H9 (cell line): ENCODE measurements at regions not wholly inside any gene's neighbourhood (a gene's known extent, or its start where the extent isn't known, plus 50 kb on each side); places are given as distances from the start of the nearest gene placed in this dataset.
A peak's percentile ranks its signal among the peaks of the same experiment; 100 is the strongest.

Experiments
- DNase-seq: peaks from one replicate; pipeline ENCODE4 v3.0.0-alpha.2; 2017
- H2AFZ ChIP-seq: one replicate; pipeline ENCODE4 v1.6.1; 2013; ENCODE audit warnings: mild to moderate bottlenecking, low read length, control low read depth, moderate library complexity
- H2AK5ac ChIP-seq: 2 replicates; pipeline ENCODE4 v1.6.1; 2013; ENCODE audit warnings: low read length, control low read depth, mixed read lengths; ENCODE audit not compliant: insufficient read length
- H2BK120ac ChIP-seq: one replicate; pipeline ENCODE4 v1.6.1; 2013; ENCODE audit warnings: low read depth, mild to moderate bottlenecking, low read length, control low read depth, inconsistent platforms; ENCODE audit not compliant: poor library complexity, severe bottlenecking
- H2BK12ac ChIP-seq: 2 replicates; pipeline ENCODE4 v1.6.1; 2013; ENCODE audit warnings: low read length, control low read depth, mixed read lengths, low read depth; ENCODE audit not compliant: insufficient read length
- H2BK15ac ChIP-seq: 2 replicates; pipeline ENCODE4 v1.6.1; 2013; ENCODE audit warnings: low read depth, low read length, control low read depth
- H2BK20ac ChIP-seq: one replicate; pipeline ENCODE4 v1.6.1; 2013; ENCODE audit warnings: low read depth, mild to moderate bottlenecking, low read length, control low read depth, inconsistent platforms; ENCODE audit not compliant: poor library complexity, severe bottlenecking
- H2BK5ac ChIP-seq: 2 replicates; pipeline ENCODE4 v1.6.1; 2013; ENCODE audit warnings: low read length, control low read depth, mixed read lengths; ENCODE audit not compliant: insufficient read length
- H3K14ac ChIP-seq: 2 replicates; pipeline ENCODE4 v1.6.1; 2013; ENCODE audit warnings: low read length, control low read depth; ENCODE audit not compliant: insufficient read depth
- H3K18ac ChIP-seq: 2 replicates; pipeline ENCODE4 v1.6.1; 2013; ENCODE audit warnings: low read depth, mild to moderate bottlenecking, mixed read lengths, low read length, control low read depth; ENCODE audit not compliant: insufficient read length
- H3K23ac ChIP-seq: 2 replicates; pipeline ENCODE4 v1.6.1; 2013; ENCODE audit warnings: low read length, control low read depth, mixed read lengths, low read depth; ENCODE audit not compliant: insufficient read length
- H3K23me2 ChIP-seq: 2 replicates; pipeline ENCODE4 v1.6.1; 2013; ENCODE audit warnings: low read depth, mild to moderate bottlenecking, mixed read lengths, low read length, control low read depth; ENCODE audit not compliant: insufficient read length, poor library complexity, severe bottlenecking
- H3K27ac ChIP-seq: 2 replicates; pipeline ENCODE4 v1.5.1; 2013; ENCODE audit warnings: low read length, control low read depth, mixed read lengths, low read depth; ENCODE audit not compliant: insufficient read length
- H3K27me3 ChIP-seq: 2 replicates; pipeline ENCODE4 v1.6.1; 2013; ENCODE audit warnings: low read length, control low read depth, inconsistent platforms; ENCODE audit not compliant: insufficient read depth
- H3K4ac ChIP-seq: 2 replicates; pipeline ENCODE4 v1.6.1; 2013; ENCODE audit warnings: low read depth, mild to moderate bottlenecking, control low read depth, inconsistent platforms, low read length, moderate library complexity
- H3K4me1 ChIP-seq: 2 replicates; pipeline ENCODE4 v1.6.1; 2013; ENCODE audit warnings: low read length, control low read depth, inconsistent platforms; ENCODE audit not compliant: insufficient read depth
- H3K4me2 ChIP-seq: 2 replicates; pipeline ENCODE4 v1.6.1; 2013; ENCODE audit warnings: low read length, control low read depth, mixed read lengths; ENCODE audit not compliant: insufficient read length, insufficient read depth
- H3K56ac ChIP-seq: 2 replicates; pipeline ENCODE4 v1.6.1; 2013; ENCODE audit warnings: low read depth, mild to moderate bottlenecking, mixed read lengths, low read length, control low read depth; ENCODE audit not compliant: insufficient read length
- H3K79me1 ChIP-seq: 2 replicates; pipeline ENCODE4 v1.6.1; 2013; ENCODE audit warnings: low read depth, mild to moderate bottlenecking, moderate library complexity, low read length, control low read depth, inconsistent platforms; ENCODE audit not compliant: insufficient read depth, poor library complexity, severe bottlenecking
- H3K79me2 ChIP-seq: 2 replicates; pipeline ENCODE4 v1.6.1; 2013; ENCODE audit warnings: low read length, control low read depth, inconsistent platforms; ENCODE audit not compliant: insufficient read depth
- H3K9ac ChIP-seq: 2 replicates; pipeline ENCODE4 v1.6.1; 2013; ENCODE audit warnings: low read length, control low read depth, mixed read lengths; ENCODE audit not compliant: insufficient read length; ENCODE audit errors: extremely low read depth
- H3K9me3 ChIP-seq: one replicate; pipeline ENCODE4 v1.6.1; 2013; ENCODE audit warnings: low read depth, low read length, inconsistent platforms; ENCODE audit not compliant: control insufficient read depth
- H3T11ph ChIP-seq: one replicate; pipeline ENCODE4 v1.6.1; 2013; ENCODE audit warnings: mild to moderate bottlenecking, low read length, control low read depth, inconsistent platforms
- H4K20me1 ChIP-seq: one replicate; pipeline ENCODE4 v1.6.1; 2013; ENCODE audit not compliant: control insufficient read depth, insufficient read length, insufficient read depth
- H4K5ac ChIP-seq: 2 replicates; pipeline ENCODE4 v1.6.1; 2013; ENCODE audit warnings: low read depth, mild to moderate bottlenecking, mixed read lengths, low read length, control low read depth; ENCODE audit not compliant: insufficient read length
- H4K8ac ChIP-seq: replicated peaks from 2 replicates; pipeline ENCODE4 v1.6.1; 2013; ENCODE audit warnings: low read length, control low read depth, mixed read lengths, low read depth; ENCODE audit not compliant: insufficient read length
- H4K91ac ChIP-seq: 2 replicates; pipeline ENCODE4 v1.6.1; 2013; ENCODE audit warnings: low read depth, mild to moderate bottlenecking, moderate library complexity, mixed read lengths, low read length, control low read depth; ENCODE audit not compliant: insufficient read length
- H3K27ac Mint-ChIP-seq, 3 experiments: 2 replicates in 2 of 3; 3 replicates in 1 of 3; pipeline ENCODE4 v1.8.0; 2020 to 2021; ENCODE audit warnings: mixed read lengths in 3 of 3, mild to moderate bottlenecking in 1 of 3, moderate library complexity in 1 of 3
- H3K27me3 Mint-ChIP-seq: 2 replicates; pipeline ENCODE4 v1.8.0; 2021; ENCODE audit warnings: low read depth, mild to moderate bottlenecking, moderate library complexity, mixed read lengths
- H3K36me3 Mint-ChIP-seq, 3 experiments: 2 replicates in 2 of 3; 3 replicates in 1 of 3; pipeline ENCODE4 v1.8.0; 2020 to 2021; ENCODE audit warnings: low read depth in 3 of 3, mixed read lengths in 3 of 3; ENCODE audit not compliant: insufficient read depth in 1 of 3
- H3K4me1 Mint-ChIP-seq, 2 experiments: 2 replicates each; pipeline ENCODE4 v1.8.0; 2020; ENCODE audit warnings: mixed read lengths in 2 of 2
- H3K4me3 Mint-ChIP-seq, 2 experiments: 2 replicates in 1 of 2; 3 replicates in 1 of 2; pipeline ENCODE4 v1.8.0; 2020 to 2021; ENCODE audit warnings: mild to moderate bottlenecking in 2 of 2, mixed read lengths in 2 of 2, moderate library complexity in 1 of 2
- H3K9me3 Mint-ChIP-seq, 2 experiments: 2 replicates in 1 of 2; 3 replicates in 1 of 2; pipeline ENCODE4 v1.8.0; 2020; ENCODE audit warnings: mild to moderate bottlenecking in 2 of 2, mixed read lengths in 2 of 2, moderate library complexity in 1 of 2
- WGBS: extraction: QIAGEN DNeasy Blood & Tissue Kit; methylation state at CpG from one replicate; pipeline ENCODE4 v1.1.7; 2013; ENCODE audit warnings: missing lambda C conversion rate, low lambda C conversion rate, mixed read lengths; ENCODE audit not compliant: insufficient read length; ENCODE audit errors: extremely low coverage; 5-methylcytosine and 5-hydroxymethylcytosine counted together
- TF ChIP-seq, protein P1 (sequence below): fragments of 200-600 bp; sonication (generic); conservative IDR thresholded peaks from 3 replicates; pipeline ENCODE4 v1.8.0; 2021; ENCODE audit warnings: antibody characterized with exemption, mild to moderate bottlenecking

- H3K18ac ChIP-seq, result no peak overlapping the region
- no peak overlapping the region for H4K5ac ChIP-seq
- H3K4me3 Mint-ChIP-seq, result no peak overlapping the region
- H3K36me3 Mint-ChIP-seq, result peaks cover 0 to 18% (median 8%) of the 10 kb centered on the region in 3 experiments; a peak in 5 of 7 replicates
- peaks cover 3% of the 10 kb centered on the region for H3K23me2 ChIP-seq
- no peaks in the 10 kb centered on the region for H4K20me1 ChIP-seq
- no peak overlapping the region for H3K27ac ChIP-seq
- TF ChIP-seq, protein P1, sequence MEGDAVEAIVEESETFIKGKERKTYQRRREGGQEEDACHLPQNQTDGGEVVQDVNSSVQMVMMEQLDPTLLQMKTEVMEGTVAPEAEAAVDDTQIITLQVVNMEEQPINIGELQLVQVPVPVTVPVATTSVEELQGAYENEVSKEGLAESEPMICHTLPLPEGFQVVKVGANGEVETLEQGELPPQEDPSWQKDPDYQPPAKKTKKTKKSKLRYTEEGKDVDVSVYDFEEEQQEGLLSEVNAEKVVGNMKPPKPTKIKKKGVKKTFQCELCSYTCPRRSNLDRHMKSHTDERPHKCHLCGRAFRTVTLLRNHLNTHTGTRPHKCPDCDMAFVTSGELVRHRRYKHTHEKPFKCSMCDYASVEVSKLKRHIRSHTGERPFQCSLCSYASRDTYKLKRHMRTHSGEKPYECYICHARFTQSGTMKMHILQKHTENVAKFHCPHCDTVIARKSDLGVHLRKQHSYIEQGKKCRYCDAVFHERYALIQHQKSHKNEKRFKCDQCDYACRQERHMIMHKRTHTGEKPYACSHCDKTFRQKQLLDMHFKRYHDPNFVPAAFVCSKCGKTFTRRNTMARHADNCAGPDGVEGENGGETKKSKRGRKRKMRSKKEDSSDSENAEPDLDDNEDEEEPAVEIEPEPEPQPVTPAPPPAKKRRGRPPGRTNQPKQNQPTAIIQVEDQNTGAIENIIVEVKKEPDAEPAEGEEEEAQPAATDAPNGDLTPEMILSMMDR, result no peak
- H3K27me3 Mint-ChIP-seq, result no peaks in the 10 kb centered on the region; the same call in 1 of the 2 replicates
- no peak overlapping the region for H2BK12ac ChIP-seq
- H4K8ac ChIP-seq, result no peak overlapping the region
- H2BK120ac ChIP-seq, result no peak overlapping the region
- DNase-seq, result peak; percentile 47
- no peak overlapping the region for H2BK20ac ChIP-seq
- H3K4me1 ChIP-seq, result peaks cover 3% of the 10 kb centered on the region; the same call in 1 of the 2 replicates
- H3K14ac ChIP-seq, result no peak overlapping the region
- no peak overlapping the region for H3K4ac ChIP-seq
- H3K4me1 Mint-ChIP-seq, result peaks cover 20 to 24% of the 10 kb centered on the region in 2 experiments
- no peaks in the 10 kb centered on the region for H3K9me3 ChIP-seq
- H3K9me3 Mint-ChIP-seq, result peaks cover 9 to 18% of the 10 kb centered on the region in 2 experiments
- no peak overlapping the region for H3T11ph ChIP-seq
- no peak overlapping the region for H2AFZ ChIP-seq
- no peak overlapping the region for H2AK5ac ChIP-seq
- no peak overlapping the region for H3K56ac ChIP-seq
- H3K27me3 ChIP-seq, result no peaks in the 10 kb centered on the region
- H3K27ac Mint-ChIP-seq, result no peak overlapping the region
- no peak overlapping the region for H4K91ac ChIP-seq
- no peaks in the 10 kb centered on the region for H3K79me1 ChIP-seq
- no peak overlapping the region for H3K23ac ChIP-seq
- H3K79me2 ChIP-seq, result no peaks in the 10 kb centered on the region
- no CpG with 5 or more reads among the region's 2 CpGs for WGBS
- H2BK15ac ChIP-seq, result no peak overlapping the region
- no peak overlapping the region for H2BK5ac ChIP-seq
- H3K4me2 ChIP-seq, result no peak overlapping the region
- H3K9ac ChIP-seq, result no peak overlapping the region
Measured at GRCh38 chr18:38801640-38802039, 1236.0 kb upstream of the CELF4 start.
